ENCODE measurements at regions not wholly inside any gene's neighbourhood (a gene's known extent, or its start where the extent isn't known, plus 50 kb on each side); places are given as distances from the start of the nearest gene placed in this dataset.
"Not testable (repeated sequence)": the region's sequence is repeated elsewhere in the genome, so short reads cannot be mapped to it uniquely, and the experiment has no call there.

DNA sequence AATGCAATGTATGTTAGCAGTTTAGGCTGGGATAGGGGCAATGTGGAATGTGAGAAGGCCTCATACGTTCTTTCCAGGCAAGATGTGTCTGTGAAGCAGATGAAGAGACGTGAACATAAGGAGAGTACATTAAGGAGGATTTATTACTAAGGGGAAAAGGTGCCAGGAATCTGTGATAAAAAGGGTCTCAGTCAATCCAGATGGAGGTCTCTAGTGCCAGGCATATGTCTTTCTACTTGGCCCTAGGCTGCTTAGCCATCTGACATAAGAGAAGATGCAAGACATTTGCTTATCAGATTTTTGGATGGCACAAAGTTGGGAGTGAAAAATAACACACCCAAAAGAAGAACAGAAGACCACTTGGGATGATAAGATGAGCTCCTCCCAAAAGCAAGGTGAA lies 93.0 kb upstream of the PRKG2 start:
- TF ChIP-seq, protein P1, sequence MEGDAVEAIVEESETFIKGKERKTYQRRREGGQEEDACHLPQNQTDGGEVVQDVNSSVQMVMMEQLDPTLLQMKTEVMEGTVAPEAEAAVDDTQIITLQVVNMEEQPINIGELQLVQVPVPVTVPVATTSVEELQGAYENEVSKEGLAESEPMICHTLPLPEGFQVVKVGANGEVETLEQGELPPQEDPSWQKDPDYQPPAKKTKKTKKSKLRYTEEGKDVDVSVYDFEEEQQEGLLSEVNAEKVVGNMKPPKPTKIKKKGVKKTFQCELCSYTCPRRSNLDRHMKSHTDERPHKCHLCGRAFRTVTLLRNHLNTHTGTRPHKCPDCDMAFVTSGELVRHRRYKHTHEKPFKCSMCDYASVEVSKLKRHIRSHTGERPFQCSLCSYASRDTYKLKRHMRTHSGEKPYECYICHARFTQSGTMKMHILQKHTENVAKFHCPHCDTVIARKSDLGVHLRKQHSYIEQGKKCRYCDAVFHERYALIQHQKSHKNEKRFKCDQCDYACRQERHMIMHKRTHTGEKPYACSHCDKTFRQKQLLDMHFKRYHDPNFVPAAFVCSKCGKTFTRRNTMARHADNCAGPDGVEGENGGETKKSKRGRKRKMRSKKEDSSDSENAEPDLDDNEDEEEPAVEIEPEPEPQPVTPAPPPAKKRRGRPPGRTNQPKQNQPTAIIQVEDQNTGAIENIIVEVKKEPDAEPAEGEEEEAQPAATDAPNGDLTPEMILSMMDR (conservative IDR thresholded peaks at IDR 0.05; ENCODE audit: low read depth, low read length), result no peak
- H3K27me3 ChIP-seq (ENCODE audit: insufficient read depth, low read depth), result no peaks in the 10 kb centered on the region
- H4K20me1 ChIP-seq (ENCODE audit: insufficient read depth), result no peaks in the 10 kb centered on the region
- no peak overlapping the region for H2AFZ ChIP-seq (ENCODE audit: low read depth)
- no peaks in the 10 kb centered on the region for H3K4me1 ChIP-seq (ENCODE audit: low read depth, poor library complexity, severe bottlenecking)
- no peak overlapping the region for H3K9ac ChIP-seq
- H3K4me2 ChIP-seq, result no peak overlapping the region
- no peaks in the 10 kb centered on the region for H3K79me2 ChIP-seq (ENCODE audit: insufficient read depth, low read depth)
- H3K27ac ChIP-seq, result no peak overlapping the region
- no peak overlapping the region for H3K4me3 ChIP-seq (IDR thresholded peaks at IDR 0.05; ENCODE audit: insufficient read depth, low read depth, low read length)
- H3K36me3 ChIP-seq (ENCODE audit: insufficient read depth), result no peaks in the 10 kb centered on the region

DNA sequence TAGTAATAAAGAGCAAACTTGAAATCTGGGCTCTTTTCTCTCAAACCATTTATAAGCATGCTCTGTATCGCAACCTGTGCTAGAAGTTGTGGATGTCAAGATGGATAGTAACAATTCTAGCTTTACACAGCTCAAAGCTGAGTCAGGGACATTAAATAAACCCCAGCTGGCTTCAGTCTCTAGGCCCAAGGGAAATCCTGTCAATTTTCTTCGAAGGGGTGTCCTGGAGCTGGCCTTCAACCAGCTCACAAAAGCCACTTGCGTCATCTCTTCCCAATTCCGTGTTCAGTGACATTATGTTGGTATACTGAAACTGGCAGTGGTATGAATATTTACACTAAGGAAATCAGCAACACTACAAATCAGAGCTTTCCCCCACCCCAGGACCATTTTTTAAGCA lies 89.8 kb upstream of the PRKG2 start:
- Histone ChIP-seq H3K4me1 (ENCODE audit: low read depth, poor library complexity, severe bottlenecking) (no peaks in the 10 kb centered on the region), H3K4me2 (no peak overlapping the region), H4K20me1 (ENCODE audit: insufficient read depth) (no peaks in the 10 kb centered on the region), H3K27me3 (ENCODE audit: insufficient read depth, low read depth) (no peaks in the 10 kb centered on the region), H3K4me3 (IDR thresholded peaks at IDR 0.05; ENCODE audit: insufficient read depth, low read depth, low read length) (no peak overlapping the region), H3K79me2 (ENCODE audit: insufficient read depth, low read depth) (no peaks in the 10 kb centered on the region), H3K9ac (no peak overlapping the region), H3K36me3 (ENCODE audit: insufficient read depth) (no peaks in the 10 kb centered on the region), H3K27ac (no peak overlapping the region), H2AFZ (ENCODE audit: low read depth) (no peak overlapping the region)
- TF ChIP-seq, protein P1 (conservative IDR thresholded peaks at IDR 0.05; ENCODE audit: low read depth, low read length), result no peak

DNA sequence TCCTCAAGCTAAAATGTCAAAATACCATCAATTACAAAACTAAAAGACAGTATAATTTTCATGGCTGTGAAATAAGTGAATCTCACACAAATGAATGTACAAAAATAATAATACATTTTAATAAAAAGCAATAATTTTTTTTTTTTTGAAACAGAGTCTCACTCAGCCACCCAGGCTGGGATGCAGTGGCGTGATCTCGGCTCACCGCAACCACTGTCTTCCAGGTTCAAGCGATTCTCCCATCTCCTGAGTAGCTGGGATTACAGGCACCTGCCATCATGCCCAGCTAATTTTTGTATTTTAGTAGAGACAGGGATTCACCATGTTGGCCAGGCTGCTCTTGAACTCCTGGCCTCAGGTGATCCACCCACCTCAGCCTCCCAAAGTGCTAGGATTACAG lies 85.3 kb upstream of the PRKG2 start:
- H3K4me1 ChIP-seq (ENCODE audit: low read depth, poor library complexity, severe bottlenecking); H2AFZ ChIP-seq (ENCODE audit: low read depth); H3K27ac ChIP-seq; H4K20me1 ChIP-seq (ENCODE audit: insufficient read depth); H3K36me3 ChIP-seq (ENCODE audit: insufficient read depth); H3K79me2 ChIP-seq (ENCODE audit: insufficient read depth, low read depth); H3K27me3 ChIP-seq (ENCODE audit: insufficient read depth, low read depth); H3K4me3 ChIP-seq (IDR thresholded peaks at IDR 0.05; ENCODE audit: insufficient read depth, low read depth, low read length); H3K9ac ChIP-seq; H3K4me2 ChIP-seq: not testable (repeated sequence)

DNA sequence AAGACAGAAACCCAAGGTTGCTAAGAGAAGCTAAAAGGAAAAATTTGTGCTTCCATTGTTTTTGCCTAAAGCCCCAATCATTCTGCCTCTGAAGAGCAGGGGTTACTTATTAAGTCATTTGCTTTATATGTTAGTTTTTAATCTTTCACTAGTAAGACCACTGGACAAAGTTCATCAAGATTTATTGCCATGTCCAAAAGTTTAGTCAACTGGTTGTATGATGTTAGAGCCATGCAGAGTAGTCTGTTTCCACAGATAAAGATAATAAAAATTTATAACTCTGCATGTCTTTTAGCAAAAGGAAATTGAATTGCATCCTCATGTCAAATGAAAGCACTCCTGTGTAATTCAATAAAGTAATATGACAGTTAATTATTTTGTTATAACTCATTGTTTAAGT lies 75.8 kb upstream of the PRKG2 start:
- Histone ChIP-seq H3K27me3 (ENCODE audit: insufficient read depth, low read depth) (no peaks in the 10 kb centered on the region), H3K4me1 (ENCODE audit: low read depth, poor library complexity, severe bottlenecking) (no peaks in the 10 kb centered on the region), H3K9ac (no peak overlapping the region), H3K36me3 (ENCODE audit: insufficient read depth) (no peaks in the 10 kb centered on the region), H3K27ac (no peak overlapping the region), H3K4me2 (no peak overlapping the region), H3K79me2 (ENCODE audit: insufficient read depth, low read depth) (no peaks in the 10 kb centered on the region), H4K20me1 (ENCODE audit: insufficient read depth) (no peaks in the 10 kb centered on the region), H3K4me3 (IDR thresholded peaks at IDR 0.05; ENCODE audit: insufficient read depth, low read depth, low read length) (no peak overlapping the region), H2AFZ (ENCODE audit: low read depth) (no peak overlapping the region)
- TF ChIP-seq, protein P1 (conservative IDR thresholded peaks at IDR 0.05; ENCODE audit: low read depth, low read length), result no peak

DNA sequence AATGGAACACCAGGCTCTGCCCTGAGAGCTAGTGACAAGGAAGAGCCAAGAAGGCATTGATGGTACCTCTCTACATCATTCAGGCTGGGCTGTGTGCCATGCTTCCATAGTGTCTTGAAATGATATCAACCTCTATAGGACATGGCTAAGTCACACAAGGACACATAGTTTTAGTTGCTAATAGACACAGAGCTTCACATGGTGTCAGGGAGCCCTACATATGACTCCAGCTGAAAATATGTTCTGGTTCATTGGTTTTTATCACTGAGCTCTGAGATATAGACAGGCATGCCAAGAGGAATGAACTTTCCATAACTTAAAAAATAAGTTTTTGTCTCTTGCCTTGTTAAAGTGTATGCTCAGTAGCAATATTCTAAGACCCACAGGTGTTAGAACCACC lies 72.1 kb upstream of the PRKG2 start:
- Histone ChIP-seq H3K79me2 (ENCODE audit: insufficient read depth, low read depth) (no peaks in the 10 kb centered on the region), H2AFZ (ENCODE audit: low read depth) (no peak overlapping the region), H3K27ac (no peak overlapping the region), H4K20me1 (ENCODE audit: insufficient read depth) (no peaks in the 10 kb centered on the region), H3K36me3 (ENCODE audit: insufficient read depth) (no peaks in the 10 kb centered on the region), H3K4me2 (no peak overlapping the region), H3K27me3 (ENCODE audit: insufficient read depth, low read depth) (no peaks in the 10 kb centered on the region), H3K4me3 (IDR thresholded peaks at IDR 0.05; ENCODE audit: insufficient read depth, low read depth, low read length) (no peak overlapping the region), H3K9ac (no peak overlapping the region), H3K4me1 (ENCODE audit: low read depth, poor library complexity, severe bottlenecking) (no peaks in the 10 kb centered on the region)
- TF ChIP-seq, protein P1 (conservative IDR thresholded peaks at IDR 0.05; ENCODE audit: low read depth, low read length), result no peak

Measured in KMS-11 (cell line).